HG03457 (cell line): ENCODE measurements at regions not wholly inside any gene's neighbourhood (a gene's known extent, or its start where the extent isn't known, plus 50 kb on each side); places are given as distances from the start of the nearest gene placed in this dataset.

ENCODE experiments used
- ATAC-seq: cut with Tn5 transposase; IDR thresholded peaks from one replicate; pipeline ENCODE4 v1.9.1; 2021; ENCODE audit warnings: moderate number of reproducible peaks; ENCODE audit not compliant: unreplicated experiment

DNA sequence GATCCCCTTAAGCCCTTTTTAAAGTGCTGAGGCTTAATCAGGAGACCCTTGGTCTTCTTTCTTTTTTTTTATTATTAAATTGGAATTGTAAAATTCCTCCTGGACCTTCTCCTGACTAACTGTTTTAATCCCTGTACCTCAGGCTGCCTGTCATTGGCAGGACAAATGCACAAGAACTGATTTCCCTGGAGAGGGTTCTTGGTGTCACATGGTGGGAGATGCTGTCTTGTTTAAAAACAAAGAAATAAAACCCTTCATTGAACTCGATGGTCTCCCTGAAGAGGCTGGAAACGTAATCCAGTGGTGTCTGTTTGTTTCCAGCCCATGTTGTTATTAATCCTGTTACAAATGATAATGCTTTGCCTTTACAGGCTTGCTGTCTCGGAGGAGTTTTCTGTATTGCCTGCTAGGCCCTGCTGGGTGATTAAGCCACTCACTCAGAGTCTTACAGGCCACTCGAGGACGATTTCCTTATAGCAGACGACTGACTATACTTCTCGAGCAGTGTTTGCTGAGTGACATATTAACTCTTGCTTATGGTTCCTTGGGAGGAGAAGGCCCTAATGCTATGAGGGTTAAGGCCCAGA, 100.5 kb upstream of the MGAT5 start:
- ATAC-seq: no peak

DNA sequence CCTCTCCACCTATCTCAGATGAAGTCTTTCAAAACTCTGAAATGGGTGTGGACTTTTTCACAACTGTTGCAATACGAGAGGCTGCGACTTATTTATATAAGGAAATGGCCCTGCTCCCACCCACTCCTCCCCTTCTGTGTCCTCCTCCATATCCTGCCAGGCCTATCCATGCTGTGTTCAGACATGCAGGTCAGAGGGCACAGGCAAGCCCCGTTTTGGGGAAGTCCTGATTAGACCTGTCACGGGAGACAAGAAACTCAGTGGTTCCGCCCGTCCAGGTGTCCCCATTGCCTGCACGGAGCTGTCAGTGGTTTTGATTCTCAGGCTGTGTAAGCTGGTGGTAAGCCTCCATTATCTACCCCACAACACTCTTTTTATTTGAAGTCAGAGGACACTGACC, 99.6 kb upstream of the MGAT5 start:
- peak; percentile 63 for ATAC-seq

- peak; percentile 71 for ATAC-seq
These were observed 98.7 kb upstream of the MGAT5 start for GRCh38 chr2:134155134-134155533.

DNA sequence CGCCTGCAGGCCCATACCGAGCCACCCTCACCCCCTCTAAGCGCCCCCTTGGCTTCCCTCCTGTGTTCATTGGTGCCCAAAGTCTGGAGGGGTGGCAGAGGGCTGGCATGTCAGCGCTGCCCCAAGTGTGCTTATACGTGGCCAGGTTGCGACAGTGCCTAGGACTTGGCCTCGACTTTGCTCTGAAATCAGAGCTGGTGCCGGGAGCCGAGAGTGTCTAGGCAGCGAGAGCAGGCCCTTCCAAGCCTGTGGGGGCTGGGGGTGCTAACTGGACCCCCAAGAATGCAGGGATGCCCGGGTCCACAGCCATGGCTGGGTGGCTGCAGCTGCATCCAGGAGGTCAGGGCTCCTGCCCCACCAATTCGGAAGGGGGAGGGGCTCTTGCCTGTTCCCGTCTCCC, 95.6 kb upstream of the MGAT5 start:
- no peak for ATAC-seq

DNA sequence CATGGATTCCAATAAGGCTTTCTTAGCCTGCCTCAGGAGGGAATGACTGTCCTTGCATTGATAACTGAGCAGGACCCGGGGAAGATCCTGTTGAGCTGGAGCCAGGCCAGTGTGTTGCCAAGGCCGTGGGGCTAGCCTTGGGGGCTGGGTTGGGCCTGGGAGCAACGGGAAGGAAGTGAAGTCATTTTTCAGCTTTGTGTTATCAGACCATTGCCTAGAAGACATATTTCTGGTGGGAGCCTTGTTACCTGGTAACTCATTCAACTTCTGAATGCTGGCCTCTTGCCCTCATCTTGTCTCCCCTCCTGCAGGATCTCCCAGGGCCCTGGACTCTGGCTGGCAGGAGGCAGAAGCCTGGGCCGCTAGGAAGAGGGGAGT, 92.7 kb upstream of the MGAT5 start:
- ATAC-seq: no peak

DNA sequence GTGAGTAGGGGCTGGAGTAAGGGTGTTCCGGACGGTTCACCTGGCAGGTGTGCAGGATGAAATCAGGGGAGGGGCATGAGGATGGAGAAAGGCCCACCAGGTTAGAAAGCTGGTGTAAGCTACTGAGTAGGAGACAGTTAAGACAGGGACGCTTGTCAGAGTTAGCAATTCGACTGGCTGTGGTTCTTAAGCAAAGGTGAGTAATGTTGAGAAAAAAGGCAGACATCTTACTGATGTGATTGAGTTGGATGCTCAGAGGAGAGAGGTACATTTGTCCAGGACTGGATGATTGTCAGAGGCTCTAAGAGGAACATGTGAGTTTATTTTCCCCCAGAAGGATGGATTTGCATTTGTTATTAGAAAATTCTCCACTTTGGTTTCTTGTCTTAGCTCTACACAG, 90.5 kb upstream of the MGAT5 start:
- ATAC-seq: no peak

DNA sequence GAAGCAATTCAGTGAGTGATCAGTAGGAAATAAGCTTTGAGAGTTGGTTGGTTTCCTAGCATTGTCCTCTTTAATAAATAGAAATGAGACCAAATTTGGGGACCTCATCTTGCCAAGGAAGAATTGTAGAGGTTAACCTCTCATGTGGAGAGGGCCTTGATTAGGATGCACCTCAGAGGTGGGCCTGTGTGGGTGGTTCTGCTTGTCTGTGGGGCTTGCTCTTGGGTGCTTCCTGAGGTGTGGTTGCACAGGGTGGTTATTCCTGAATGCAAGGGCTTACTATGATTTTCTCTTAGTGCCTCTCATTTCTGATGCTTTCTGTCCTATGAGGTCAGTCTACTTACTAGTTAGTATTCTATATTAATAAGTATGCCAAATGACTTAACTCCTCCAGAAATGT, 89.6 kb upstream of the MGAT5 start:
- no peak for ATAC-seq

DNA sequence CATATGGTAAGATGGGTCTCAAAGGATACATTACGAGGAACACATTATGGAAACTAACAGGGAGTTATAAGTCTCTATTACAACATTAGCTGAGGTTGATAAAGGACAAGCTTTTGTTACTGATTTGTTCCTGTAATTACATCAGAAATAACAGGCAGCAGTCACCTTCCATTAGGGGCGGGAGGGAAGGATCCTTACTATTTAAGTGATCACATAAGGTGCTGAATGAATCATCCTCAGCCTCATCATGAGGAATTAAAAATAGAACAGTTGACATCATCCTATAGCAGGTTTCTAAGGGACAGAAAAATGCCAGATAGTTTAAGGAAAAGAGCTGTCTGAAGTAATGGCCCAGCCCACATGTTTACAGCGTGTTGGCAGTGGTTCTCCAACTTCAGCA, 86.9 kb upstream of the MGAT5 start:
- ATAC-seq: no peak

DNA sequence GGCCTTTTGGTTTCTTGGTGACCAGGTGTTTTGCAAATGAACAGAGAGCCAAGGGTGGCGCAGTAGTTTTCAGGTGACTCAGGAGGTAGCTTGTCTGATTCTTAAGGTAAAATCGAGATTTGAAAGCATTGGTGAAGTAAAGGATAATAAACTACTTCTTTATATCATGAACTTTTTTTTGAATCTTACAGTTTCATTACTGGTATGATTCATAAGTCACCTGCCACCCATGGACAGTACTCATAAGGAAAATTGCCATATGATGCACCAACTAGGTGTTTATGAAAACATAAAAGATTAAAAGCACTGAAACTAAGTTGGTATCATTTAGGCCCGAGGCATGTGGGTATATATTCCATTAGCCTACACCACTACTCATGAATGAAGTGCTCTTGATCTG, 84.1 kb upstream of the MGAT5 start:
- ATAC-seq: no peak

DNA sequence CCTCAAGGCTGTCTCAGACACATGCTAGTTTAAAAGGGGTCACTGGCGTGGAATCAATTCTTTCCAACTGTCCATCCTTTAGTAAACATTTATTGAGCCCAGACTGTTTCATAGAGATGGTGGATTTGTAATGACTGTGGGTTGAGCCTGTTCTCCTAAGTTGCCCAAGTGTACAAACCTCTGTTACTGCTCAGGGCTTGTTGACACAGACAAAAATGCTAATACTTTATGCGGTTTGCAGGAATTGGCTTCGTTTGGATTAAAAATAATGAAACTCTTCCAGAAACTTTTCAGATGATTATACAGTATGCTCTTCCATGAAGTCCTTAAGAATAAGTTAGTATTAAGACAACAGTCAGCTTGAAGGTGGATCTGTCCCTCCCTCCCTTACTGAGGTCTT, 83.6 kb upstream of the MGAT5 start:
- no peak for ATAC-seq

GRCh38 chr2:134170700-134171099, 83.2 kb upstream of the MGAT5 start:
- no peak for ATAC-seq

GRCh38 chr2:134173338-134174016, 80.4 kb upstream of the MGAT5 start:
- ATAC-seq: no peak

GRCh38 chr2:134174711-134175110, 79.2 kb upstream of the MGAT5 start:
- no peak for ATAC-seq

GRCh38 chr2:134175834-134176233, 78.0 kb upstream of the MGAT5 start:
- no peak for ATAC-seq

- no peak for ATAC-seq
These were observed 76.4 kb upstream of the MGAT5 start for GRCh38 chr2:134177351-134177931.

- peak; percentile 55 for ATAC-seq
These were observed 75.6 kb upstream of the MGAT5 start for GRCh38 chr2:134178138-134178877.

DNA sequence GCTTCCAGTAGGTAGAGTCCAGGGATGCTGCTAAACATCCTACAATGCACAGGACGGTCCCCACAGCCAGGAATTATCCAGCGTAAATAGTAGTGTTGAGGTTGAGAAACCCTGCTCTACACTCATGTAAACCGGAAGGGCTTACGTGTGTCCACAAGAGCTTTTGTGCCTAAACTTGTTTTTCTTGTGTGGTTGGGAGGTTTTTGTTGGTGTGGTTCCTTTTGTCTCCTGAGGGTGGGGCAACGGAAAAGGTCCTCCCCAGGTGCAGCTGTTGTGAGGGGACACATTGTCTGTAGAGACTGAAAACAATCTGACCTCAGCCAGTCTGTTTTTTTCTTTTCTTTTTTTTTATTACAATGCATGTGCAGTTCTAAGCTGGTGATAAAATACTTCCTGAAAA, 72.7 kb upstream of the MGAT5 start:
- ATAC-seq: no peak

- ATAC-seq: no peak
These were observed 70.2 kb upstream of the MGAT5 start for GRCh38 chr2:134183679-134184078.

GRCh38 chr2:134185639-134186038, 68.2 kb upstream of the MGAT5 start:
- no peak for ATAC-seq

GRCh38 chr2:134189009-134189720, 64.7 kb upstream of the MGAT5 start:
- ATAC-seq: no peak

DNA sequence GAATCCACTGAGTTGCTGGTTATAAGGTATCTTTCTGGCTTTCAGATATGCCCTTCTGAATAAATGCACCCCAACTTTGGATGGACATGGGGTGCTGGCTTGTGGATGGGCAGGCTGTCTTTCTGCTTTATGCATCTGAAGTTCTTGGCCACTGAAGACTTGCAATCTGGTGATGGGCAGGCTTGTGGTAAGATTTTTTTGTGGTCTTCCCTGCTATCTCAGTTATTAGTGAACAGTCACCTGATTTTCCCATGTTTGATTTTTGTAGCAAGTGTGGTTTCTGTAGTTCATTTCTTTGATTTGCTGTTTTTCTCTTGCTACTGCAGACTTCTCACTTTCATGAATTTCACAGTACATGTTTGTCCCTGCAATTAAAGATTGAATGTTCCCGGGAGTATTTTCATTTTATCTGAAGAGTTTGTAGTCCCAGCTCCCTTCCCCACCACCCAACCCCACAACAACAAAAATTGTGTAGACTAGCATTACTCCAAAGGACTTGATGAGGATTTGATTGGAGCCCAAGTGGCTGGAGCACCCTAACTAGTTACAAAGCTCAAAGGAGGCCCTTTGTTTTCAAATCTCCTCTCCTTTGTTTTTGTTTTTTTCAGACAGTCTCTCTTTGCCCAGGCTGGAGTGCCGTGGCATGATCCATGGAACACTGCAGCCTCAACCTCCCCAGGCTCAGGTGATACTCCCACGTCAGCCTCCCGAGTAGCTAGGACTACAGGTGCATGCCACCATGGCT, 63.6 kb upstream of the MGAT5 start:
- ATAC-seq: no peak
